Osteoblast (primary cell): ENCODE measurements at regions not wholly inside any gene's neighbourhood (a gene's known extent, or its start where the extent isn't known, plus 50 kb on each side); places are given as distances from the start of the nearest gene placed in this dataset.
"Not testable (repeated sequence)": the region's sequence is repeated elsewhere in the genome, so short reads cannot be mapped to it uniquely, and the experiment has no call there.

Experiments used
- DNase-seq: peaks from one replicate; pipeline ENCODE4 v3.0.0; 2011; ENCODE audit warnings: low spot score, mixed read lengths; ENCODE audit not compliant: insufficient read length; ENCODE audit errors: missing footprints
- H2AFZ ChIP-seq: 2 replicates; pipeline ENCODE4 v1.6.0; 2011; ENCODE audit warnings: mild to moderate bottlenecking, low read length
- H3K27ac ChIP-seq: 2 replicates; pipeline ENCODE4 v1.5.1; 2011; ENCODE audit warnings: mild to moderate bottlenecking, low read depth, low read length, moderate library complexity
- H3K27me3 ChIP-seq: 2 replicates; pipeline ENCODE4 v1.6.0; 2012; ENCODE audit warnings: mild to moderate bottlenecking, control low read depth, inconsistent platforms, low read length, moderate library complexity; ENCODE audit not compliant: insufficient read depth
- H3K36me3 ChIP-seq: 2 replicates; pipeline ENCODE4 v1.5.1; 2011; ENCODE audit warnings: mild to moderate bottlenecking, low read length, control low read depth, moderate library complexity; ENCODE audit not compliant: insufficient read depth
- H3K4me1 ChIP-seq: 2 replicates; pipeline ENCODE4 v1.5.1; 2011; ENCODE audit warnings: mild to moderate bottlenecking, low read length, control low read depth, moderate library complexity; ENCODE audit not compliant: insufficient read depth
- H3K4me2 ChIP-seq: 2 replicates; pipeline ENCODE4 v1.6.0; 2011; ENCODE audit warnings: mild to moderate bottlenecking, low read length; ENCODE audit not compliant: insufficient read depth
- H3K4me3 ChIP-seq: fragments of 200-600 bp; sonication (generic); 3 replicates; pipeline ENCODE4 v1.5.1; 2012; ENCODE audit warnings: mild to moderate bottlenecking, low read length, inconsistent platforms; ENCODE audit not compliant: insufficient read depth
- H3K79me2 ChIP-seq: 2 replicates; pipeline ENCODE4 v1.6.0; 2012; ENCODE audit warnings: mild to moderate bottlenecking, low read length, control low read depth, inconsistent platforms; ENCODE audit not compliant: insufficient read depth
- H3K9me3 ChIP-seq: 2 replicates; pipeline ENCODE4 v1.5.1; 2011; ENCODE audit warnings: low read depth, low read length, control low read depth
- H4K20me1 ChIP-seq: 2 replicates; pipeline ENCODE4 v1.6.0; 2012; ENCODE audit warnings: mild to moderate bottlenecking, low read length, control low read depth; ENCODE audit not compliant: insufficient read depth
- CTCF ChIP-seq: IDR thresholded peaks from 2 replicates; pipeline ENCODE4 v1.5.1; 2011; ENCODE audit warnings: mild to moderate bottlenecking, low read depth, low read length, moderate library complexity; ENCODE audit errors: extremely low read depth

GRCh38 chr1:94754095-94754494 is 66.1 kb upstream of the SLC44A3 start:
- peaks cover 22% of the 10 kb centered on the region for H3K4me1 ChIP-seq
- no peak for DNase-seq
- no peaks in the 10 kb centered on the region for H3K79me2 ChIP-seq
- H4K20me1 ChIP-seq = no peaks in the 10 kb centered on the region
- no peak for TF ChIP-seq CTCF
- H3K27me3 ChIP-seq = no peaks in the 10 kb centered on the region
- H3K4me3 ChIP-seq = no peak overlapping the region
- peaks cover 2% of the 10 kb centered on the region for H3K9me3 ChIP-seq
- no peak overlapping the region for H3K27ac ChIP-seq
- no peak overlapping the region for H2AFZ ChIP-seq
- H3K36me3 ChIP-seq = no peaks in the 10 kb centered on the region
- H3K4me2 ChIP-seq = no peak overlapping the region

DNA sequence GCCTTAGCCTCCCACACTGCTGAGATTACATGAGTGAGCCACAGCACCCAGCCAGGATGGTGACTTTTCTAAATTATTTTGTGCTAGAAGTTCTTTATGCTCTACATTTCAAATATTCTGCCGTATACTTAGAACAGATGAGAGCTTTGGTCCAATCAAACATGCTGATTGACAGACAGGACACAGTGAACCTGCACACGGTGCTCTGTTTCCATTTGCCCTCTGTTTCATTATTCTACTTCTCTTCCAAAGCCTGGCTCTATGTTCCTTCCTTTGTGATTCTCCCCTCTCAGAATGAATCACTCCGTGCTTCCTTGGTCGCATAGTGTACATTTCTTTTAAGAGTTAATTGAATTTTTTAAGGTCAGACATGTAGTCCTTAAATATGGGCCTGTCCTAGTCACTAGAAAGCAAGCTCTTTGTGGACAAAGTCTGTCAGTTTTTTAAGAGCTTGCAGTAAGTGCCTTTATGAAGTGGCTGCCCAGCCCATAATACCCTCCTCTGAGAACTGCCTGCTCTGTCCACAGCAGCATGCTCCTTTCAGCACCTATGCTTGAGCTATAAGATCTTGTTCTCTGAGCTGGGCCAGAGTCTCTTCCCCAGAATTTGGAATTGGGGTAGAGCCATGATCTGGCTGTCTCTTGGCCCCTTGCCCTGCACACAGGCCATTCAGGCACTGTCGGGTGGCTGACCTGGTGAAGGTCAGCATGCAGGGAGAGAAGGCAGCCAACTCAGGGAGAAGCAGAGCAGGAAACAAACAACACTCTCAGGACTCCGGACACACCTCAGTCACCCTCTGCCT is 66.8 kb upstream of the SLC44A3 start:
- TF ChIP-seq CTCF = no peak
- Histone ChIP-seq H3K4me2 (no peak overlapping the region), H3K36me3 (no peaks in the 10 kb centered on the region), H3K4me1 (peaks cover 21% of the 10 kb centered on the region), H4K20me1 (no peaks in the 10 kb centered on the region), H3K4me3 (no peak overlapping the region), H3K27ac (no peak overlapping the region), H3K79me2 (no peaks in the 10 kb centered on the region), H2AFZ (no peak overlapping the region), H3K9me3 (peaks cover 2% of the 10 kb centered on the region), H3K27me3 (no peaks in the 10 kb centered on the region)
- DNase-seq = no peak

GRCh38 chr1:94751483-94751882 is 68.7 kb upstream of the SLC44A3 start:
- not testable (repeated sequence) for H3K79me2 ChIP-seq, H3K4me3 ChIP-seq, H3K36me3 ChIP-seq, H3K27ac ChIP-seq, H4K20me1 ChIP-seq, H3K27me3 ChIP-seq, H3K4me2 ChIP-seq, H3K9me3 ChIP-seq, H2AFZ ChIP-seq, DNase-seq
- peaks cover 10% of the 10 kb centered on the region for H3K4me1 ChIP-seq

DNA sequence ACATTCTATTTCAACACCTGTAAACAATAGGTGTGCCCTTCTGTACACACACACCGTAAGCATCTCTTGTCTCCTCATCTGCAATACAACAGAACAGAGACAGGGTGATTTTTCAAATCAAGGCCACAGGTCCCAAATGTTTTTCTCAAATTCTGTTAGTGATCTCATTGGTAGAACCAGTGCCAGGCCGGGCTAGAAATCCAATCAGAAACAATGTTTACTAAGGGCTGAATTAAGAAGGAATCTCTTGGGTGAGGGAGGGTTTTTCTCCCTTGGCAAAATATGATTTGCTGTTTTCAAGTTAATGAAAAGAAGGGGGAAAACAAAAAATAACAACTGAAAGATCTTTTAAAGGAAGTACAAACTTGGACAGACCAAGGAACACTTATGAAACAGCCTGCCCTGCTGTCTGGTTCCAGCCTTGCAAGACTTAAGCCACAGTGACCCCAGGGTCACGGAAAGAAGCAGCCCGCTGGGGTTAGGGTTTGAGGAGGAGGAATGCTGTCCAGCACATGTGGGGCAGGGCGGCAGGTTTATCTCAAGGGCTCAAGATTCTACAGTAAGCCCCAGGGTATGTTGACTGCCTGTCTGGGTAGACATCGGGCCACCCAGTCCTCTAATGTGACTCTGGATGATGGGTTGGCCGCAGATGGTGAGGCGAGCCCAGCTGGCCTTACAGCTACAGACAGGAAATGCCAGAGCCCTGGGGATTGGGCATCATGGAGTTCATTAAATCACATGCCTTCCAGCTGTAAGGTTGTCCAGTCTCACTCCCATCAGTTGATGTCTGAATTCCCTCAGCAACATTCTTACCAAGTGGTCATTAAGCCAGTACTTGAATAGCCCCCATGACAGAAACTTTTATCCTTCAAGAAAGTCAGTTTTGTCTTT is 73.3 kb upstream of the SLC44A3 start:
- Histone ChIP-seq H3K79me2 (no peaks in the 10 kb centered on the region), H2AFZ (no peak overlapping the region), H3K36me3 (no peaks in the 10 kb centered on the region), H4K20me1 (no peaks in the 10 kb centered on the region), H3K9me3 (peaks cover 2% of the 10 kb centered on the region), H3K4me1 (no peaks in the 10 kb centered on the region), H3K4me2 (no peak overlapping the region), H3K27me3 (peaks cover 4% of the 10 kb centered on the region), H3K4me3 (no peak overlapping the region), H3K27ac (no peak overlapping the region)
- TF ChIP-seq CTCF = no peak
- DNase-seq = no peak
